ENCODE measurements at regions not wholly inside any gene's neighbourhood (a gene's known extent, or its start where the extent isn't known, plus 50 kb on each side); places are given as distances from the start of the nearest gene placed in this dataset.

GRCh38 chr1:5345556-5345955 lies 646.7 kb downstream of the NPHP4 start:
- no peak for TF ChIP-seq CTCF (IDR thresholded peaks at IDR 0.05; ENCODE audit: poor library complexity, severe bottlenecking)
- no peak for TF ChIP-seq POLR2AphosphoS5 (IDR thresholded peaks at IDR 0.05)
- no peak for TF ChIP-seq EZH2 (IDR thresholded peaks at IDR 0.05; ENCODE audit: borderline replicate concordance, insufficient read depth, low read length, poor library complexity, severe bottlenecking)
- no peak for TF ChIP-seq RAD21 (conservative IDR thresholded peaks at IDR 0.05)
- no peak for TF ChIP-seq TAF1 (IDR thresholded peaks at IDR 0.05; ENCODE audit: low read depth)
- no peak for TF ChIP-seq REST (IDR thresholded peaks at IDR 0.05; ENCODE audit: borderline replicate concordance)
